ENCODE measurements at regions not wholly inside any gene's neighbourhood (a gene's known extent, or its start where the extent isn't known, plus 50 kb on each side); places are given as distances from the start of the nearest gene placed in this dataset.

- no peak for DNase-seq (ENCODE audit: low read depth)
These were observed 213.5 kb downstream of the ZC3H11B start for GRCh38 chr1:219399446-219399845.

GRCh38 chr1:219398815-219399396 is 214.0 kb downstream of the ZC3H11B start:
- no peak for DNase-seq (ENCODE audit: low read depth)

- no peak for DNase-seq (ENCODE audit: low read depth)
These were observed 215.4 kb downstream of the ZC3H11B start for GRCh38 chr1:219397511-219397910.

GRCh38 chr1:219391297-219391696 is 217.6 kb downstream of the LYPLAL1 start:
- DNase-seq (ENCODE audit: low read depth) = no peak

- no peak for DNase-seq (ENCODE audit: low read depth)
These were observed 213.5 kb downstream of the LYPLAL1 start for GRCh38 chr1:219387211-219387610.

- no peak for DNase-seq (ENCODE audit: low read depth)
These were observed 212.2 kb downstream of the LYPLAL1 start for GRCh38 chr1:219385787-219386427.

GRCh38 chr1:219383281-219383680 is 209.6 kb downstream of the LYPLAL1 start:
- DNase-seq (ENCODE audit: low read depth) = no peak

GRCh38 chr1:219381396-219381795 is 207.7 kb downstream of the LYPLAL1 start:
- DNase-seq (ENCODE audit: low read depth) = no peak

GRCh38 chr1:219380463-219380862 is 206.8 kb downstream of the LYPLAL1 start:
- no peak for DNase-seq (ENCODE audit: low read depth)

- DNase-seq (ENCODE audit: low read depth) = no peak
These were observed 206.0 kb downstream of the LYPLAL1 start for GRCh38 chr1:219379691-219380090.

GRCh38 chr1:219374636-219375035 is 201.0 kb downstream of the LYPLAL1 start:
- no peak for DNase-seq (ENCODE audit: low read depth)

- no peak for DNase-seq (ENCODE audit: low read depth)
These were observed 200.4 kb downstream of the LYPLAL1 start for GRCh38 chr1:219374046-219374566.

- no peak for DNase-seq (ENCODE audit: low read depth)
These were observed 199.9 kb downstream of the LYPLAL1 start for GRCh38 chr1:219373616-219373935.

- no peak for DNase-seq (ENCODE audit: low read depth)
These were observed 199.4 kb downstream of the LYPLAL1 start for GRCh38 chr1:219372916-219373615.

- DNase-seq (ENCODE audit: low read depth) = no peak
These were observed 197.8 kb downstream of the LYPLAL1 start for GRCh38 chr1:219371471-219371870.

GRCh38 chr1:219367496-219367895 is 193.8 kb downstream of the LYPLAL1 start:
- DNase-seq (ENCODE audit: low read depth) = no peak

- no peak for DNase-seq (ENCODE audit: low read depth)
These were observed 191.8 kb downstream of the LYPLAL1 start for GRCh38 chr1:219365451-219365850.

- no peak for DNase-seq (ENCODE audit: low read depth)
These were observed 189.0 kb downstream of the LYPLAL1 start for GRCh38 chr1:219362702-219363101.

- DNase-seq (ENCODE audit: low read depth) = no peak
These were observed 185.4 kb downstream of the LYPLAL1 start for GRCh38 chr1:219359126-219359525.

GRCh38 chr1:219358080-219358479 is 184.4 kb downstream of the LYPLAL1 start:
- no peak for DNase-seq (ENCODE audit: low read depth)

- no peak for DNase-seq (ENCODE audit: low read depth)
These were observed 181.3 kb downstream of the LYPLAL1 start for GRCh38 chr1:219354962-219355361.

- no peak for DNase-seq (ENCODE audit: low read depth)
These were observed 179.4 kb downstream of the LYPLAL1 start for GRCh38 chr1:219352961-219353651.

Measured in activated T-cell treated with anti-CD3 and anti-CD28 coated beads for 1 hour (primary cell).